ENCODE measurements at regions not wholly inside any gene's neighbourhood (a gene's known extent, or its start where the extent isn't known, plus 50 kb on each side); places are given as distances from the start of the nearest gene placed in this dataset.

DNA sequence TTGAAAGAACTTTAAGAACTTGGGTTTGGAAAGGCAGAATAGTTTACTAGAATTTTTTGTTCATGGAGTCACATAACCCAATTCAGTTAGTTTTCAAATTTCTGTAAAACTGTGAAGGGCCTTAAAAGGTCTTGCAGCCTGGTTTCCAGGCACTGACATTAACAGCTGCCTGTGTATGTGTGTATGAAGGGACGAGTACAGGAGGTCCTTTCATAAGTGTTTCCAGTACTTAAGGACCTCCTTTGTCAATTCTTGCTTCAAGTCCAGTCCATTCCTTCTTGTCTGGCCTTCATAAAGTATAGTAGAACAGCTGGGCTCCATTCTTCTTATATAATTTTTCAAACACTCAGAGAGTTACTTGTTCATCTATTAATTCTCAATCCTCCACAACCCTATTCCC lies 136.5 kb downstream of the NR4A2 start:
- no peak for TF ChIP-seq SMC3 (IDR thresholded peaks at IDR 0.05; ENCODE audit: low read depth, low read length)
- TF ChIP-seq, protein P1, sequence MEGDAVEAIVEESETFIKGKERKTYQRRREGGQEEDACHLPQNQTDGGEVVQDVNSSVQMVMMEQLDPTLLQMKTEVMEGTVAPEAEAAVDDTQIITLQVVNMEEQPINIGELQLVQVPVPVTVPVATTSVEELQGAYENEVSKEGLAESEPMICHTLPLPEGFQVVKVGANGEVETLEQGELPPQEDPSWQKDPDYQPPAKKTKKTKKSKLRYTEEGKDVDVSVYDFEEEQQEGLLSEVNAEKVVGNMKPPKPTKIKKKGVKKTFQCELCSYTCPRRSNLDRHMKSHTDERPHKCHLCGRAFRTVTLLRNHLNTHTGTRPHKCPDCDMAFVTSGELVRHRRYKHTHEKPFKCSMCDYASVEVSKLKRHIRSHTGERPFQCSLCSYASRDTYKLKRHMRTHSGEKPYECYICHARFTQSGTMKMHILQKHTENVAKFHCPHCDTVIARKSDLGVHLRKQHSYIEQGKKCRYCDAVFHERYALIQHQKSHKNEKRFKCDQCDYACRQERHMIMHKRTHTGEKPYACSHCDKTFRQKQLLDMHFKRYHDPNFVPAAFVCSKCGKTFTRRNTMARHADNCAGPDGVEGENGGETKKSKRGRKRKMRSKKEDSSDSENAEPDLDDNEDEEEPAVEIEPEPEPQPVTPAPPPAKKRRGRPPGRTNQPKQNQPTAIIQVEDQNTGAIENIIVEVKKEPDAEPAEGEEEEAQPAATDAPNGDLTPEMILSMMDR (conservative IDR thresholded peaks at IDR 0.05; ENCODE audit: low read depth, low read length): no peak
- TF ChIP-seq CHD1 (IDR thresholded peaks at IDR 0.05; ENCODE audit: low read depth, low read length): no peak
- TF ChIP-seq RFX5 (IDR thresholded peaks at IDR 0.05; ENCODE audit: low read depth, low read length): no peak
- TF ChIP-seq RAD21 (IDR thresholded peaks at IDR 0.05; ENCODE audit: low read length): no peak
- no peak for TF ChIP-seq POLR2A (IDR thresholded peaks at IDR 0.05; ENCODE audit: low read depth, low read length)
- no peak for TF ChIP-seq MAFK (IDR thresholded peaks at IDR 0.05; ENCODE audit: low read depth, low read length)
- TF ChIP-seq BHLHE40 (IDR thresholded peaks at IDR 0.05; ENCODE audit: low read depth, low read length): no peak
- TF ChIP-seq CEBPB (IDR thresholded peaks at IDR 0.05; ENCODE audit: low read depth, low read length): no peak

All from IMR-90 (cell line).